ENCODE measurements at regions not wholly inside any gene's neighbourhood (a gene's known extent, or its start where the extent isn't known, plus 50 kb on each side); places are given as distances from the start of the nearest gene placed in this dataset.

GRCh38 chr3:153061938-153062528 is 100.0 kb upstream of the RAP2B start:
- TF ChIP-seq, protein P1, sequence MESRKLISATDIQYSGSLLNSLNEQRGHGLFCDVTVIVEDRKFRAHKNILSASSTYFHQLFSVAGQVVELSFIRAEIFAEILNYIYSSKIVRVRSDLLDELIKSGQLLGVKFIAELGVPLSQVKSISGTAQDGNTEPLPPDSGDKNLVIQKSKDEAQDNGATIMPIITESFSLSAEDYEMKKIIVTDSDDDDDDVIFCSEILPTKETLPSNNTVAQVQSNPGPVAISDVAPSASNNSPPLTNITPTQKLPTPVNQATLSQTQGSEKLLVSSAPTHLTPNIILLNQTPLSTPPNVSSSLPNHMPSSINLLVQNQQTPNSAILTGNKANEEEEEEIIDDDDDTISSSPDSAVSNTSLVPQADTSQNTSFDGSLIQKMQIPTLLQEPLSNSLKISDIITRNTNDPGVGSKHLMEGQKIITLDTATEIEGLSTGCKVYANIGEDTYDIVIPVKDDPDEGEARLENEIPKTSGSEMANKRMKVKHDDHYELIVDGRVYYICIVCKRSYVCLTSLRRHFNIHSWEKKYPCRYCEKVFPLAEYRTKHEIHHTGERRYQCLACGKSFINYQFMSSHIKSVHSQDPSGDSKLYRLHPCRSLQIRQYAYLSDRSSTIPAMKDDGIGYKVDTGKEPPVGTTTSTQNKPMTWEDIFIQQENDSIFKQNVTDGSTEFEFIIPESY (IDR thresholded peaks at IDR 0.05; ENCODE audit: extremely low read depth, insufficient replicate concordance, low read length), result no peak
- TF ChIP-seq TCF7L2 (IDR thresholded peaks at IDR 0.05; ENCODE audit: borderline replicate concordance, extremely low read depth, insufficient read depth, insufficient read length) (no peak), POLR2A (IDR thresholded peaks at IDR 0.05; ENCODE audit: borderline replicate concordance, extremely low read depth, insufficient read depth, insufficient read length) (no peak), EZH2 (IDR thresholded peaks at IDR 0.05) (no peak), CTCF (IDR thresholded peaks at IDR 0.05 in 2 of 3, conservative IDR thresholded peaks at IDR 0.05 in 1 of 3; ENCODE audit: borderline replicate concordance in 1 of 3, insufficient read depth in 1 of 3, low read depth in 2 of 3, low read length in 2 of 3) (no peak), RAD21 (IDR thresholded peaks at IDR 0.05; ENCODE audit: low read depth) (no peak), POLR2AphosphoS5 (IDR thresholded peaks at IDR 0.05; ENCODE audit: low read depth, low read length) (no peak), SRF (IDR thresholded peaks at IDR 0.05; ENCODE audit: low read depth) (no peak), EZH2phosphoT487 (IDR thresholded peaks at IDR 0.05; ENCODE audit: borderline replicate concordance) (no peak), EGR1 (IDR thresholded peaks at IDR 0.05; ENCODE audit: low read depth) (no peak), YY1 (IDR thresholded peaks at IDR 0.05; ENCODE audit: extremely low read depth, insufficient replicate concordance, low read depth, low read length) (no peak)
